ENCODE measurements at regions not wholly inside any gene's neighbourhood (a gene's known extent, or its start where the extent isn't known, plus 50 kb on each side); places are given as distances from the start of the nearest gene placed in this dataset.
"Not testable (repeated sequence)": the region's sequence is repeated elsewhere in the genome, so short reads cannot be mapped to it uniquely, and the experiment has no call there.

DNA sequence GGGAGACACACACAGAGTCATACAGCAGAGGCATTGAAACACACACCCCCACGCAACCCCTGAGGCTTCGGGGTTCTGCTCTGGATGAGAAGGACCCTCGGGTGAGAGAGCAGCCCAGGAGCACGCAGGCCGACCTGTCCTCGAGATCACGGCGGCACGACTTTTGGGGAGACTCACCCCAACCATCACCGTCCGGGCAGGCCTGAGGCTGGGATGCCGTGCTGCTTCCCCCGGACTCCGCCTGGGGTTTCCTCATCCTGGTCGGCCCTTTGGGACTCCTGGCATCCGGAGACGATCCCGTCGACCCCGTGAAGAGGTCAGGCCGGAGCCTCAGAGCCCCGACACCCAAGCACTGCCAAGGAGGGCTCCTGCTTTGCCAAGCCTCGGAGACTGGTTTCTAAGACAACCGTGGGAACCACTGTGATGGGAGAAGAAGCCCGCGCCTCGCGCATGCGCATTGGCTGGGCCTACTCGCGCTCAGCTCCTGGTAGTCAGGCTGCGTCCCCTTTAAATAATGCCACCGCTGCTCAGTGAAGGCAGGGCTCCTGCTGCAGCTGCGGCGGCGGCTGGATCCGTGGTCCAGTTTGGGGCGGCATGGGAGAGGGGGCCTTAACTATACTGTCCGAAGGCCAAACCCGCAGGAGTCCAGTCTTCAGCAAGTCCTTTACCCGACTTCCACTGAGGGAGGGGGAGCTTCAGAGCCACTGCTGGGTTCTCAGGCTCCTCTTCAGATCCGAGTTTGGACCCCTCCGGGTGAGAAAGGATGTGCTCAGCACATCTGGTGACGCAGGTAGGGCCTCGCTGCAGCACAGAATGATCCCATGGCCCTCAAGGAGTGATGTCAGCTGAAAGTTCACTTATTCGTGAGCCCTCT is 171.4 kb upstream of the ZNF337 start:
- Histone ChIP-seq H3K9ac (ENCODE audit: insufficient read depth in 1 of 2, low read depth in 2 of 2, low read length in 2 of 2) (no peak overlapping the region), H3K9me3 (replicated peaks; ENCODE audit: control insufficient read depth, insufficient read depth, low read depth, low read length) (no peaks in the 10 kb centered on the region), H4K20me1 (replicated peaks; ENCODE audit: control insufficient read depth, insufficient read depth, low read length) (no peaks in the 10 kb centered on the region), H3K4me3 (no peak overlapping the region), H3K4me1 (replicated peaks in 1 of 2; ENCODE audit: control insufficient read depth in 2 of 2, insufficient read depth in 2 of 2, low read length in 2 of 2) (peaks cover 0 to 15% of the 10 kb centered on the region in 2 experiments; a peak in 3 of 5 replicates), H3K27ac (ENCODE audit: extremely low read depth, low read depth, low read length) (no peak overlapping the region), H3K9me1 (ENCODE audit: control insufficient read depth, insufficient read depth, low read length) (no peaks in the 10 kb centered on the region), H3K4me2 (ENCODE audit: insufficient read depth, low read length) (no peak overlapping the region), H3K36me3 (ENCODE audit: control insufficient read depth, insufficient read depth, low read length) (no peaks in the 10 kb centered on the region), H3K27me3 (ENCODE audit: control insufficient read depth in 2 of 2, insufficient read depth in 2 of 2, low read length in 2 of 2) (peaks cover 0 to 51% of the 10 kb centered on the region in 2 experiments; a peak in 3 of 5 replicates), H3K79me2 (ENCODE audit: control insufficient read depth, insufficient read depth, low read length) (no peaks in the 10 kb centered on the region), H2AFZ (ENCODE audit: low read depth, low read length) (no peak overlapping the region)
- 0 out of 2 replicates have a peak, but pooled peaks have one; percentile 16 for TF ChIP-seq RFX1 (IDR thresholded peaks at IDR 0.05)
- peak; percentile 90 to 92 for TF ChIP-seq NRF1 (conservative IDR thresholded peaks at IDR 0.05 in 1 of 2, IDR thresholded peaks at IDR 0.05 in 1 of 2)
- TF ChIP-seq, protein P1, sequence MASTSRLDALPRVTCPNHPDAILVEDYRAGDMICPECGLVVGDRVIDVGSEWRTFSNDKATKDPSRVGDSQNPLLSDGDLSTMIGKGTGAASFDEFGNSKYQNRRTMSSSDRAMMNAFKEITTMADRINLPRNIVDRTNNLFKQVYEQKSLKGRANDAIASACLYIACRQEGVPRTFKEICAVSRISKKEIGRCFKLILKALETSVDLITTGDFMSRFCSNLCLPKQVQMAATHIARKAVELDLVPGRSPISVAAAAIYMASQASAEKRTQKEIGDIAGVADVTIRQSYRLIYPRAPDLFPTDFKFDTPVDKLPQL (IDR thresholded peaks at IDR 0.05; ENCODE audit: extremely low read depth, insufficient read length): no peak
- ChIA-PET CTCF (ENCODE audit: low intra/inter-chr PET ratio) (no interaction called here), POLR2A (no interaction called here)
- 4% methylated on average over 21 of the region's 46 CpGs for WGBS (ENCODE audit: insufficient coverage, low coverage, missing lambda C conversion rate)
- in situ Hi-C loops (cut with MboI): loop anchor here (10.0 to 25.0 kb wide), 2 partner anchors 73 to 194 kb away; no protein-coding TSS in a partner anchor
- ATAC-seq: peak; percentile 48; the same call in 1 of the 3 replicates
- peak; percentile 71 for FAIRE-seq
- intact Hi-C loops (cut with micrococcal nuclease): no loop called here
- no TSS peak for BruUV-seq (replicated peaks)
- DNase-seq (ENCODE audit: extremely low read depth in 1 of 4, low spot score in 3 of 4): peak in 3 of 4 experiments; percentile 16 to 18 (median 17)

- FAIRE-seq; CTCF ChIA-PET (ENCODE audit: low intra/inter-chr PET ratio); H3K9me3 ChIP-seq (replicated peaks; ENCODE audit: control insufficient read depth, insufficient read depth, low read depth, low read length); H3K9me1 ChIP-seq (ENCODE audit: control insufficient read depth, insufficient read depth, low read length); H4K20me1 ChIP-seq (replicated peaks; ENCODE audit: control insufficient read depth, insufficient read depth, low read length); H3K79me2 ChIP-seq (ENCODE audit: control insufficient read depth, insufficient read depth, low read length); POLR2A ChIA-PET; DNase-seq (ENCODE audit: extremely low read depth in 1 of 4, low spot score in 3 of 4); H3K4me3 ChIP-seq; ATAC-seq; intact Hi-C loops (cut with micrococcal nuclease); H2AFZ ChIP-seq (ENCODE audit: low read depth, low read length); BruUV-seq (replicated peaks); H3K9ac ChIP-seq (ENCODE audit: insufficient read depth in 1 of 2, low read depth in 2 of 2, low read length in 2 of 2); H3K36me3 ChIP-seq (ENCODE audit: control insufficient read depth, insufficient read depth, low read length); H3K27ac ChIP-seq (ENCODE audit: extremely low read depth, low read depth, low read length); H3K4me2 ChIP-seq (ENCODE audit: insufficient read depth, low read length): not testable (repeated sequence)
- Histone ChIP-seq H3K4me1 (replicated peaks in 1 of 2; ENCODE audit: control insufficient read depth in 2 of 2, insufficient read depth in 2 of 2, low read length in 2 of 2) (peaks cover 0 to 23% of the 10 kb centered on the region in 2 experiments; a peak in 3 of 5 replicates), H3K27me3 (ENCODE audit: control insufficient read depth in 2 of 2, insufficient read depth in 2 of 2, low read length in 2 of 2) (peaks cover 0 to 51% of the 10 kb centered on the region in 2 experiments; a peak in 3 of 5 replicates)
- in situ Hi-C loops (cut with MboI): loop anchor here (10.0 to 25.0 kb wide), 2 partner anchors 72 to 195 kb away; no protein-coding TSS in a partner anchor
- WGBS (ENCODE audit: insufficient coverage, low coverage, missing lambda C conversion rate): 2% methylated on average over 21 of the region's 35 CpGs
Observed at GRCh38 chr20:25867015-25867775, 170.5 kb upstream of the ZNF337 start.
